ENCODE measurements at regions not wholly inside any gene's neighbourhood (a gene's known extent, or its start where the extent isn't known, plus 50 kb on each side); places are given as distances from the start of the nearest gene placed in this dataset.

DNA sequence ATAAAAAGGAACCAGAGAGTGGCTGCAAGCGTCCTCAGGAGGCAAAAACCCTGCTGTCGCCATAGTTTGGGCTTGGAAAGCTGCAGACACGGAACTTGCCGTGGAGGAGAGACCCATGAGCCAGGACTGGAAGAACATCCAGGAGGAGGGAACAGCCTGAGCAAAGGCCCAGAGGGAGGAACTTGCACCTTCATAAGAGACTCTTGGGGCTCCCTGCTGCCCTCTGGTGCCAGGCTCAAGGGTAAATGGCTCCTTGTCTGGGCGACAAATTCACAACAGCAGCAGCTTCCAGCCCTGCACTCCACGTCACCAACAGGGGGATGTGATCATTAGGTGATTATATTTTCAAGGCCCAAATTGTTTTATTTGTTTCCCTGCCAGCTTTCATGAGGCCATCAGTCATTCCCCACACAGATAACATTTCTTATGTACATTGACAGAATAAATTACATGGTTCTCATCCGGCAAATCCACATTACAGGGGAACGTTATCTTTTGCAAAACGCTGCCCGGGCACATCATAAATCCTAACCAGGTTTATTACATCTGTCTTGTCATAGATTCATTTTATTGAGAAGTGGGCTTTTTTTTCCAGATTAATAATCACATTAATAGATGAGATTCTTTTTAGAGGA lies 143.0 kb upstream of the GRIK3 start:
- ChIA-PET CTCF (interaction anchor here (1.1 kb wide), 1 partner anchor 601 kb away, joined by 3 read pairs; no protein-coding TSS in a partner anchor), POLR2A (no interaction called here)
- BruUV-seq (replicated peaks), result no TSS peak
- Histone ChIP-seq H3K9me3 (no peaks in the 10 kb centered on the region), H3K4me3 (ENCODE audit: low read depth, low read length) (no peak overlapping the region), H3K36me3 (ENCODE audit: control insufficient read depth, insufficient read depth, low read length) (no peaks in the 10 kb centered on the region), H3K4me1 (no peaks in the 10 kb centered on the region), H3K27me3 (replicated peaks; ENCODE audit: control insufficient read depth, insufficient read depth, low read length) (no peaks in the 10 kb centered on the region)
- no peak for DNase-seq
- no peaks in the 10 kb centered on the region for H3K36me3 Mint-ChIP-seq (ENCODE audit: insufficient read depth, unreplicated experiment)
- H3K27ac Mint-ChIP-seq (ENCODE audit: unreplicated experiment), result no peak overlapping the region
- peaks cover 2% of the 10 kb centered on the region for H3K9me3 Mint-ChIP-seq (ENCODE audit: unreplicated experiment)
- TF ChIP-seq, protein P1, sequence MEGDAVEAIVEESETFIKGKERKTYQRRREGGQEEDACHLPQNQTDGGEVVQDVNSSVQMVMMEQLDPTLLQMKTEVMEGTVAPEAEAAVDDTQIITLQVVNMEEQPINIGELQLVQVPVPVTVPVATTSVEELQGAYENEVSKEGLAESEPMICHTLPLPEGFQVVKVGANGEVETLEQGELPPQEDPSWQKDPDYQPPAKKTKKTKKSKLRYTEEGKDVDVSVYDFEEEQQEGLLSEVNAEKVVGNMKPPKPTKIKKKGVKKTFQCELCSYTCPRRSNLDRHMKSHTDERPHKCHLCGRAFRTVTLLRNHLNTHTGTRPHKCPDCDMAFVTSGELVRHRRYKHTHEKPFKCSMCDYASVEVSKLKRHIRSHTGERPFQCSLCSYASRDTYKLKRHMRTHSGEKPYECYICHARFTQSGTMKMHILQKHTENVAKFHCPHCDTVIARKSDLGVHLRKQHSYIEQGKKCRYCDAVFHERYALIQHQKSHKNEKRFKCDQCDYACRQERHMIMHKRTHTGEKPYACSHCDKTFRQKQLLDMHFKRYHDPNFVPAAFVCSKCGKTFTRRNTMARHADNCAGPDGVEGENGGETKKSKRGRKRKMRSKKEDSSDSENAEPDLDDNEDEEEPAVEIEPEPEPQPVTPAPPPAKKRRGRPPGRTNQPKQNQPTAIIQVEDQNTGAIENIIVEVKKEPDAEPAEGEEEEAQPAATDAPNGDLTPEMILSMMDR (IDR thresholded peaks at IDR 0.05; ENCODE audit: insufficient read depth in 1 of 2, low read depth in 1 of 2, low read length in 1 of 2, severe bottlenecking in 1 of 2, unreplicated experiment in 1 of 2), result no peak
- no peak overlapping the region for H3K4me3 Mint-ChIP-seq (ENCODE audit: unreplicated experiment)
- intact Hi-C loops (cut with micrococcal nuclease; ENCODE audit: unreplicated experiment), result no loop called here
- H3K4me1 Mint-ChIP-seq (ENCODE audit: low read depth, unreplicated experiment), result no peaks in the 10 kb centered on the region
- peaks cover 17% of the 10 kb centered on the region for H3K27me3 Mint-ChIP-seq (ENCODE audit: insufficient read depth, unreplicated experiment)

DNA sequence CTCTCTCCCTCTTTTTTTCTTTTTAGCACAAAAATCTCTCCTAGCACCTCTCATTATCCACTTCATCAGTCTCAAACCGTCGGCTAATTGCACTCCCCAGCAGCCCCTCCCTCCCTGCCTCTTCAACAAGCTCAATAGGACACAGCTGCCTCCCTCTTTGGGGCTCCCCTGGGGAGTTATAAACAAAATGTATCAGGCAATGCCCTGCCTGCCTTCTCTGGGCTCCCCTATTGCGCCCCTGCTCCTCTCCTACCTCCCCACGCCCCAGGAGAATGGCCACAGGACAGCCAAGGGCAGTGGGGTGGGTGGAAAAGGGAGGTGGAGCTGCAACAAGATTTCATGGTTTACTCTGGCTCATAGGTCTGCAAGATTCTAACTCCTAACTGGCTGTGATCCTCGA lies 147.1 kb upstream of the GRIK3 start:
- Mint-ChIP-seq H3K27ac (ENCODE audit: unreplicated experiment) (no peak overlapping the region), H3K36me3 (ENCODE audit: insufficient read depth, unreplicated experiment) (no peaks in the 10 kb centered on the region), H3K27me3 (ENCODE audit: insufficient read depth, unreplicated experiment) (peaks cover 13% of the 10 kb centered on the region), H3K4me3 (ENCODE audit: unreplicated experiment) (no peak overlapping the region), H3K4me1 (ENCODE audit: low read depth, unreplicated experiment) (no peaks in the 10 kb centered on the region), H3K9me3 (ENCODE audit: unreplicated experiment) (peaks cover 8% of the 10 kb centered on the region)
- BruUV-seq (replicated peaks), result no TSS peak
- no peak for DNase-seq
- Histone ChIP-seq H3K27me3 (replicated peaks; ENCODE audit: control insufficient read depth, insufficient read depth, low read length) (no peaks in the 10 kb centered on the region), H3K4me1 (no peaks in the 10 kb centered on the region), H3K9me3 (no peaks in the 10 kb centered on the region), H3K4me3 (ENCODE audit: low read depth, low read length) (no peak overlapping the region), H3K36me3 (ENCODE audit: control insufficient read depth, insufficient read depth, low read length) (no peaks in the 10 kb centered on the region)
- TF ChIP-seq, protein P1 (IDR thresholded peaks at IDR 0.05; ENCODE audit: insufficient read depth in 1 of 2, low read depth in 1 of 2, low read length in 1 of 2, severe bottlenecking in 1 of 2, unreplicated experiment in 1 of 2), result no peak
- CTCF ChIA-PET, result no interaction called here
- POLR2A ChIA-PET, result no interaction called here
- intact Hi-C loops (cut with micrococcal nuclease; ENCODE audit: unreplicated experiment), result no loop called here

DNA sequence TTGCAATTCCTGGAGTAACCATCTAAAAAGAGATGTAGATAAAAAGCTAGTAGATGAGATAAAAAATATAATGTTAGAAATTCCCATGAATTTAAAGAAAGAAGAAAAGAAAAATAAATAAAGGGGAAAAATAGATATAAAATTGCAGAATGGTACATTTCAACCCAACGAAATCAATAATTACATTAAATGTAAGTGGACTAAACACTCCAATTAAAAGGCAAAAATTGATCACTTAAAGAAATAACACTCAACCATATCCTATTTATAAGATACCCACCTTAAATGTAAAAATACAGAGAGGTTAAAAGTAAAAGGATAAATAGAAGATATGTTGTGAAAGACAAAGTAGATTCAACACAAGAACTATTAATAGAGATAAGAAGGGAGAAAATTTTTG lies 150.5 kb upstream of the GRIK3 start:
- Mint-ChIP-seq H3K27me3 (ENCODE audit: insufficient read depth, unreplicated experiment) (peaks cover 9% of the 10 kb centered on the region), H3K9me3 (ENCODE audit: unreplicated experiment) (peaks cover 8% of the 10 kb centered on the region), H3K36me3 (ENCODE audit: insufficient read depth, unreplicated experiment) (no peaks in the 10 kb centered on the region), H3K4me3 (ENCODE audit: unreplicated experiment) (no peak overlapping the region), H3K4me1 (ENCODE audit: low read depth, unreplicated experiment) (no peaks in the 10 kb centered on the region), H3K27ac (ENCODE audit: unreplicated experiment) (no peak overlapping the region)
- CTCF ChIA-PET, result no interaction called here
- POLR2A ChIA-PET, result no interaction called here
- TF ChIP-seq, protein P1 (IDR thresholded peaks at IDR 0.05; ENCODE audit: insufficient read depth in 1 of 2, low read depth in 1 of 2, low read length in 1 of 2, severe bottlenecking in 1 of 2, unreplicated experiment in 1 of 2), result no peak
- DNase-seq, result no peak
- BruUV-seq (replicated peaks), result no TSS peak
- no peaks in the 10 kb centered on the region for H3K27me3 ChIP-seq (replicated peaks; ENCODE audit: control insufficient read depth, insufficient read depth, low read length)
- H3K9me3 ChIP-seq, result no peaks in the 10 kb centered on the region
- intact Hi-C loops (cut with micrococcal nuclease; ENCODE audit: unreplicated experiment), result no loop called here
- H3K36me3 ChIP-seq (ENCODE audit: control insufficient read depth, insufficient read depth, low read length), result no peaks in the 10 kb centered on the region
- H3K4me1 ChIP-seq, result no peaks in the 10 kb centered on the region
- no peak overlapping the region for H3K4me3 ChIP-seq (ENCODE audit: low read depth, low read length)

All from Caco-2 (cell line).